Body of pancreas (tissue), 4 donors: ENCODE measurements at regions not wholly inside any gene's neighbourhood (a gene's known extent, or its start where the extent isn't known, plus 50 kb on each side); places are given as distances from the start of the nearest gene placed in this dataset.

Source experiments
- ATAC-seq: fragments of 150-250 bp; one replicate; pipeline ENCODE4 v1.9.1; 2016
- DNase-seq, 4 donors: peaks; one replicate each; pipeline ENCODE4 v3.0.0-alpha.2; 2019
- H3K27ac ChIP-seq, 4 donors: fragments of 200-600 bp; sonication (generic); 1 replicate in 3 of 4; 2 replicates in 1 of 4; pipeline versions ENCODE4 v1.5.1 to v1.6.1; 2016 to 2019; ENCODE audit warnings: mild to moderate bottlenecking in 1 of 4, mixed read lengths in 1 of 4, moderate library complexity in 1 of 4
- H3K27me3 ChIP-seq, 2 donors: fragments of 200-600 bp; sonication (generic); one replicate each; pipeline ENCODE4 v1.6.0; 2016; ENCODE audit warnings: mild to moderate bottlenecking in 1 of 2
- H3K36me3 ChIP-seq, 2 donors: fragments of 200-600 bp; sonication (generic); replicated peaks in 1 of 2; 2 replicates each; pipeline ENCODE4 v1.5.1; 2016; ENCODE audit warnings: low read depth in 2 of 2; ENCODE audit not compliant: insufficient read depth in 1 of 2
- H3K4me1 ChIP-seq: fragments of 200-600 bp; sonication (generic); one replicate; pipeline ENCODE4 v1.6.0; 2016
- H3K4me3 ChIP-seq, 2 donors: fragments of 200-600 bp; sonication (generic); 1 replicate in 1 of 2; 2 replicates in 1 of 2; pipeline ENCODE4 v1.5.1; 2016 to 2019
- H3K9me3 ChIP-seq, 3 donors: fragments of 200-600 bp; sonication (generic); 1 replicate in 2 of 3; 2 replicates in 1 of 3; pipeline ENCODE4 v1.5.1; 2016
- CTCF ChIP-seq, 7 experiments: fragments of 450-650 bp in 4 of 7; fragments of 200-600 bp in 3 of 7; sonication (generic) in 3 of 7; IDR thresholded peaks; one replicate each; pipeline ENCODE4 v1.5.1; 2016 to 2019; ENCODE audit warnings: antibody characterized with exemption in 7 of 7
- POLR2A ChIP-seq, 3 donors: fragments of 450-650 bp; IDR thresholded peaks; one replicate each; pipeline ENCODE4 v1.6.1; 2016; ENCODE audit warnings: antibody characterized with exemption in 3 of 3, mild to moderate bottlenecking in 2 of 3
- WGBS, 2 donors: methylation state at CpG; one replicate each; pipeline ENCODE4 v1.1.5; 2017; 5-methylcytosine and 5-hydroxymethylcytosine counted together
- intact Hi-C: fragments of 100-400 bp; cut with DNase I; formaldehyde crosslinking; loops from one replicate; pipeline ENCODE4 v1.15.1; 2023

GRCh38 chr1:181334724-181335123 lies 148.6 kb upstream of the CACNA1E start:
- intact Hi-C loops: no loop called here
- H3K36me3 ChIP-seq: no peaks in the 10 kb centered on the region
- WGBS, 2 donors: 74 to 84% methylated on average over 2 of the region's 2 CpGs
- H3K9me3 ChIP-seq: no peaks in the 10 kb centered on the region
- TF ChIP-seq POLR2A (IDR thresholded peaks at IDR 0.05) (no peak), CTCF (IDR thresholded peaks at IDR 0.05) (no peak)
- H3K27me3 ChIP-seq: no peaks in the 10 kb centered on the region
- H3K4me3 ChIP-seq: no peak overlapping the region
- no peak overlapping the region for H3K27ac ChIP-seq
- no peaks in the 10 kb centered on the region for H3K4me1 ChIP-seq
- no peak for DNase-seq
- no peak for ATAC-seq

- ATAC-seq (no peak), DNase-seq (no peak)
- H3K27ac ChIP-seq: no peak overlapping the region
- H3K4me1 ChIP-seq: no peaks in the 10 kb centered on the region
- no peaks in the 10 kb centered on the region for H3K36me3 ChIP-seq
- TF ChIP-seq CTCF (IDR thresholded peaks at IDR 0.05): no peak
- no peak for TF ChIP-seq POLR2A (IDR thresholded peaks at IDR 0.05)
- H3K9me3 ChIP-seq: no peaks in the 10 kb centered on the region
- intact Hi-C loops: no loop called here
- 67 to 78% methylated on average over 3 of the region's 3 CpGs for WGBS, 2 donors
- no peak overlapping the region for H3K4me3 ChIP-seq
- no peaks in the 10 kb centered on the region for H3K27me3 ChIP-seq
Observed at GRCh38 chr1:181335631-181336030, 147.7 kb upstream of the CACNA1E start.

- H3K4me3 ChIP-seq: no peak overlapping the region
- no peaks in the 10 kb centered on the region for H3K36me3 ChIP-seq
- no peak for TF ChIP-seq POLR2A (IDR thresholded peaks at IDR 0.05)
- TF ChIP-seq CTCF (IDR thresholded peaks at IDR 0.05): no peak
- 64 to 77% methylated on average over 6 of the region's 6 CpGs for WGBS, 2 donors
- no peaks in the 10 kb centered on the region for H3K4me1 ChIP-seq
- intact Hi-C loops: no loop called here
- H3K27ac ChIP-seq: no peak overlapping the region
- no peaks in the 10 kb centered on the region for H3K9me3 ChIP-seq
- DNase-seq: no peak
- no peaks in the 10 kb centered on the region for H3K27me3 ChIP-seq
- ATAC-seq: no peak
Observed at GRCh38 chr1:181341026-181341632, 142.2 kb upstream of the CACNA1E start.

- Histone ChIP-seq H3K9me3 (no peaks in the 10 kb centered on the region), H3K27me3 (no peaks in the 10 kb centered on the region), H3K4me1 (no peaks in the 10 kb centered on the region), H3K4me3 (no peak overlapping the region), H3K27ac (no peak overlapping the region), H3K36me3 (no peaks in the 10 kb centered on the region)
- intact Hi-C loops: no loop called here
- TF ChIP-seq CTCF (IDR thresholded peaks at IDR 0.05) (no peak), POLR2A (IDR thresholded peaks at IDR 0.05) (no peak)
- WGBS, 2 donors: 64 to 83% methylated on average over 3 of the region's 3 CpGs
- DNase-seq (no peak), ATAC-seq (no peak)
Observed at GRCh38 chr1:181344091-181344490, 139.2 kb upstream of the CACNA1E start.

- intact Hi-C loops: no loop called here
- H3K36me3 ChIP-seq: no peaks in the 10 kb centered on the region
- no peaks in the 10 kb centered on the region for H3K27me3 ChIP-seq
- WGBS, 2 donors: 32 to 65% methylated on average over 4 to 6 of the region's 6 CpGs
- no peaks in the 10 kb centered on the region for H3K9me3 ChIP-seq
- H3K27ac ChIP-seq: no peak overlapping the region
- ATAC-seq: peak; percentile 30
- TF ChIP-seq CTCF (IDR thresholded peaks at IDR 0.05): no peak
- no peak for TF ChIP-seq POLR2A (IDR thresholded peaks at IDR 0.05)
- no peaks in the 10 kb centered on the region for H3K4me1 ChIP-seq
- H3K4me3 ChIP-seq: no peak overlapping the region
- no peak for DNase-seq
Observed at GRCh38 chr1:181345146-181345545, 138.2 kb upstream of the CACNA1E start.
